ENCODE measurements at regions not wholly inside any gene's neighbourhood (a gene's known extent, or its start where the extent isn't known, plus 50 kb on each side); places are given as distances from the start of the nearest gene placed in this dataset.
A peak's percentile ranks its signal among the peaks of the same experiment; 100 is the strongest.

GRCh38 chr18:6521803-6522418, 107.2 kb upstream of the L3MBTL4 start (continued):
- TF ChIP-seq, protein P1, sequence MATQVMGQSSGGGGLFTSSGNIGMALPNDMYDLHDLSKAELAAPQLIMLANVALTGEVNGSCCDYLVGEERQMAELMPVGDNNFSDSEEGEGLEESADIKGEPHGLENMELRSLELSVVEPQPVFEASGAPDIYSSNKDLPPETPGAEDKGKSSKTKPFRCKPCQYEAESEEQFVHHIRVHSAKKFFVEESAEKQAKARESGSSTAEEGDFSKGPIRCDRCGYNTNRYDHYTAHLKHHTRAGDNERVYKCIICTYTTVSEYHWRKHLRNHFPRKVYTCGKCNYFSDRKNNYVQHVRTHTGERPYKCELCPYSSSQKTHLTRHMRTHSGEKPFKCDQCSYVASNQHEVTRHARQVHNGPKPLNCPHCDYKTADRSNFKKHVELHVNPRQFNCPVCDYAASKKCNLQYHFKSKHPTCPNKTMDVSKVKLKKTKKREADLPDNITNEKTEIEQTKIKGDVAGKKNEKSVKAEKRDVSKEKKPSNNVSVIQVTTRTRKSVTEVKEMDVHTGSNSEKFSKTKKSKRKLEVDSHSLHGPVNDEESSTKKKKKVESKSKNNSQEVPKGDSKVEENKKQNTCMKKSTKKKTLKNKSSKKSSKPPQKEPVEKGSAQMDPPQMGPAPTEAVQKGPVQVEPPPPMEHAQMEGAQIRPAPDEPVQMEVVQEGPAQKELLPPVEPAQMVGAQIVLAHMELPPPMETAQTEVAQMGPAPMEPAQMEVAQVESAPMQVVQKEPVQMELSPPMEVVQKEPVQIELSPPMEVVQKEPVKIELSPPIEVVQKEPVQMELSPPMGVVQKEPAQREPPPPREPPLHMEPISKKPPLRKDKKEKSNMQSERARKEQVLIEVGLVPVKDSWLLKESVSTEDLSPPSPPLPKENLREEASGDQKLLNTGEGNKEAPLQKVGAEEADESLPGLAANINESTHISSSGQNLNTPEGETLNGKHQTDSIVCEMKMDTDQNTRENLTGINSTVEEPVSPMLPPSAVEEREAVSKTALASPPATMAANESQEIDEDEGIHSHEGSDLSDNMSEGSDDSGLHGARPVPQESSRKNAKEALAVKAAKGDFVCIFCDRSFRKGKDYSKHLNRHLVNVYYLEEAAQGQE (IDR thresholded peaks at IDR 0.05; ENCODE audit: borderline replicate concordance): peak; percentile 54
- TF ChIP-seq, protein P1 (CRISPR knock-in tag; IDR thresholded peaks at IDR 0.05; ENCODE audit: low read depth): no peak
- no peak for TF ChIP-seq PKNOX1 (IDR thresholded peaks at IDR 0.05)
